ENCODE measurements at regions not wholly inside any gene's neighbourhood (a gene's known extent, or its start where the extent isn't known, plus 50 kb on each side); places are given as distances from the start of the nearest gene placed in this dataset.

- no peak for TF ChIP-seq POLR2A (IDR thresholded peaks at IDR 0.05)
- TF ChIP-seq CTCF (IDR thresholded peaks at IDR 0.05) = no peak
- TF ChIP-seq EP300 (IDR thresholded peaks at IDR 0.05) = no peak
- no peak for TF ChIP-seq POLR2AphosphoS5 (IDR thresholded peaks at IDR 0.05)
These were observed 167.8 kb downstream of the C11orf91 start for GRCh38 chr11:33532720-33533385.
